SK-MEL-5 (cell line): ENCODE measurements at regions not wholly inside any gene's neighbourhood (a gene's known extent, or its start where the extent isn't known, plus 50 kb on each side); places are given as distances from the start of the nearest gene placed in this dataset.

ENCODE experiments used
- DNase-seq: peaks from one replicate; pipeline ENCODE4 v3.0.0-alpha.2; 2016; ENCODE audit warnings: low read depth, low spot score
- in situ Hi-C: cut with HindIII; loops from 2 replicates; pipeline ENCODE4 v1.10.0; 2016; ENCODE audit warnings: low sequenced_read_pairs, high pct_unique_total_duplicates, low pct_unique_long_range_greater_than_20kb

DNA sequence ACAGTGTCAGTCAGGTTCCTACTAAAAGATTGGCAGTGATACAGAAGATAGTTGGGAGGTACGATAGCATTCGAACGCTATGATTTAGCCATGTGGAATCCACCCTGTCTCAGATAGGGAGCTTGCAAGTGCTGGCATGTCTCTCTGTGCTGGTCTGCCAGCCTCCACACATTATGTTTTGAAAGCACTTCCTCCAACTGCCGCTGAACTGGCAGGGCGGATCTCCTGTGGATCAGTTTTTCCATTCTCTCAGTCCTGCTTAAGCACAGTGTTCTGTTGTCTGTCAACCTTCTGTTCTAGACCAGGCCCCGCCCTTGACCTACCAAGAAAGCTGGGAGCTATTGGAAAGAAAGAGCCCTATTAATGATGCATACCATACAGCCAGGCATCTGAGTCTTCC is 65.5 kb upstream of the PALMD start:
- no peak for DNase-seq
- in situ Hi-C loops, result no loop called here

DNA sequence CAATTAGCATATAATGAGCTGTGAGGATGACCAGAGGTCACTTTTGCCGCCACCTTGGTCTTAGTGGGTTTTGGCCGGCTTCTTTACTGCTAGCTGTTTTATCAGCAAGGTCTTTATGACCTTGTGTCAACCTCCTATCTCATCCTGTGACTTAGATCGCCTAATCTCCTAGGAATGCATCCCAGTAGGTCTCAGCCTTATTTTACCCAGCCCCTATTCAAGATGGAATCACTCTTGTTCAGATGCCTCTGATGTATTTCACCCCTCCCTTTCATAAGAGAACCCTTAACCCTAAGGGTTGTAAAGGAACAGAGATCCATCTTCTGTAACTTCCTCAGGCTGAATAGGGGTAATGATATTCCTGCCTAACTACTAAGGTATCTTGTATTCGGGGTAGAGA is 58.9 kb upstream of the PALMD start:
- in situ Hi-C loops, result no loop called here
- DNase-seq, result no peak

DNA sequence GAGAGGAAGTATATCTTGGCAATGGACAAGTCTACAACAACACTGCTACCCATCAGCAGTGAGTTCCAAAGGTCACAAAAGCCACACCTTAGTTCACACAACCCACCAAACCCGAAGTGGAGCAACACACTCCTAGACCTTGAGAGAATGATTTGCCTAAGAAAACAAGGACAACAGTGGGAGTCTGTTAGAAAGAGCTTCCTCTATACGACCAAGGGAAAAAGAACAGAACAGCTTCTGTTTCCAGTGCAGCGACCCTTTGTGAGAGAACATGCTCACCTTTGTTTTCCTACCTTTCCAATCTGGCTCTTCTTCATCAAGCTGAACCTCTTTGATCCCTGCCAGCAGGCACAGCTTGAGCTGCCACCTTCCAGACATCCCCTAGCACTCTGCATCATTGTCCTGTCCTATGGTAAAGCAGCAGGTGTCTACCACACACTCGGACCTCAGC is 56.7 kb upstream of the PALMD start:
- in situ Hi-C loops, result no loop called here
- DNase-seq, result no peak

- in situ Hi-C loops, result no loop called here
- no peak for DNase-seq
These were observed 55.2 kb upstream of the PALMD start for GRCh38 chr1:99590578-99591209.

DNA sequence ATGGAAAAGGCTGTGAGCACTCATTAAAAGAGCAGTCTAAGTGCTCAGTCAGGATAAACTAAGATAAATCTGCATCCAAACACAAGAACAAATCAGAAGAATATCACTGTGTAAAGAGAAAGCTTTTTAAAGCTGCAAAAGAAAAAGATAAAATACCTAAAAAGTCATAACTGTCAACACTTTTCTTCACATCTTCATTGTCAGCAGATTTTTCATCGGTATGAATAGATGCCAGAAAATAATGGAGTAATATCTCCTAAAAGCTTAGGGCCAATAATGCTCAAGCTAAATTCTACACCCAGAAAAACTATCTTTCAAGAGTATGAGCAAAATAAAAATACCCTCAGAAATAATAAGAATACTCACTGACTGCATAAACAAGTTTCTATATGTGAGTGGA is 54.0 kb upstream of the PALMD start:
- no peak for DNase-seq
- in situ Hi-C loops, result no loop called here

- DNase-seq, result no peak
- in situ Hi-C loops, result no loop called here
These were observed 51.7 kb upstream of the PALMD start for GRCh38 chr1:99594205-99594604.

DNA sequence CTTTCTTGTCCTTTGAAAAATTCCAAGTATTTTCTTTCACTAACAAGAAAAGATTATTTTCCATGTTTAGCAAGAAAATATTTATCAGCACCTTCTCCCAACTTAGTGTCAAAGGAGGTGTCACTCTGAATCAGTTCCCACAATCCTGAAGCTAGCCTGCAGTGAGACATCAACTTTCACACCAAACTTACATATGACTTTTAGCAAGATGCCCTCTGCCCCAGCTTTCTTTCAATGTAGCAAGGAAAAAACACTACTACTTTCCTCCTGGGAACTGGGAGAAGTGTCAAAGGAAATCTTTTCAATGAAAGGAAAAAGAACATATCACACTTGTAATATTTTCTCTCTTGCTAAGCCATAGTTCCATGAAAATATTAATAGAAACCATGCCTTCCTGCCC is 50.9 kb upstream of the PALMD start:
- no peak for DNase-seq
- in situ Hi-C loops, result no loop called here

- DNase-seq, result no peak
- in situ Hi-C loops, result no loop called here
These were observed 50.5 kb upstream of the PALMD start for GRCh38 chr1:99595441-99595840.
